ENCODE measurements at regions not wholly inside any gene's neighbourhood (a gene's known extent, or its start where the extent isn't known, plus 50 kb on each side); places are given as distances from the start of the nearest gene placed in this dataset.

DNA sequence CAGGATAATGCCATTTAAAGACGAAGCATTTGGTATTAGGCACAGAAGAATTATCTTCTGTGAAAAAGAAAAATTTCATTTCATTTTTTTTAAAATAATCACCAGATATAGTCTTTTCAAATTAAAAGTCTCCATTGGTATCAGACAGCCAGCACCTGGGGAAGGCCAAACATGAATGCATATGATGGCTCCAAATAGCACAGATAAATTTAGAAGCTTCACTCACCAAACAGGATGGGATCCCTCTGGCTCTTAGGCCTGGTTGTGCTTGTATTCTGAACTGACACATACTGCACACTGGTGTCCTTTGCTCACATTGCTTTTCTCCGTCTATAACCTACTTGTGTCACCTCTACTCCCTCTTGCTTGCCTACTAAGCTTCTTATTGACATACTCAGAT is 169.5 kb upstream of the CHRM2 start:
- TF ChIP-seq, protein P1, sequence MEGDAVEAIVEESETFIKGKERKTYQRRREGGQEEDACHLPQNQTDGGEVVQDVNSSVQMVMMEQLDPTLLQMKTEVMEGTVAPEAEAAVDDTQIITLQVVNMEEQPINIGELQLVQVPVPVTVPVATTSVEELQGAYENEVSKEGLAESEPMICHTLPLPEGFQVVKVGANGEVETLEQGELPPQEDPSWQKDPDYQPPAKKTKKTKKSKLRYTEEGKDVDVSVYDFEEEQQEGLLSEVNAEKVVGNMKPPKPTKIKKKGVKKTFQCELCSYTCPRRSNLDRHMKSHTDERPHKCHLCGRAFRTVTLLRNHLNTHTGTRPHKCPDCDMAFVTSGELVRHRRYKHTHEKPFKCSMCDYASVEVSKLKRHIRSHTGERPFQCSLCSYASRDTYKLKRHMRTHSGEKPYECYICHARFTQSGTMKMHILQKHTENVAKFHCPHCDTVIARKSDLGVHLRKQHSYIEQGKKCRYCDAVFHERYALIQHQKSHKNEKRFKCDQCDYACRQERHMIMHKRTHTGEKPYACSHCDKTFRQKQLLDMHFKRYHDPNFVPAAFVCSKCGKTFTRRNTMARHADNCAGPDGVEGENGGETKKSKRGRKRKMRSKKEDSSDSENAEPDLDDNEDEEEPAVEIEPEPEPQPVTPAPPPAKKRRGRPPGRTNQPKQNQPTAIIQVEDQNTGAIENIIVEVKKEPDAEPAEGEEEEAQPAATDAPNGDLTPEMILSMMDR (IDR thresholded peaks at IDR 0.05): no peak
- no peak for TF ChIP-seq EZH2 (IDR thresholded peaks at IDR 0.05; ENCODE audit: borderline replicate concordance, insufficient read depth, low read depth, low read length, poor library complexity, severe bottlenecking)

All from B cell (primary cell).